HUES6 (cell line): ENCODE measurements at regions not wholly inside any gene's neighbourhood (a gene's known extent, or its start where the extent isn't known, plus 50 kb on each side); places are given as distances from the start of the nearest gene placed in this dataset.

Experiments used
- H3K27ac ChIP-seq: 2 replicates; pipeline ENCODE4 v1.7.0; 2013; ENCODE audit warnings: low read depth, mild to moderate bottlenecking, low read length, inconsistent platforms
- H3K27me3 ChIP-seq: 2 replicates; pipeline ENCODE4 v1.6.1; 2013; ENCODE audit warnings: low read length; ENCODE audit not compliant: control insufficient read depth, insufficient read depth
- H3K36me3 ChIP-seq: 2 replicates; pipeline ENCODE4 v1.6.1; 2013; ENCODE audit warnings: low read length; ENCODE audit not compliant: control insufficient read depth, insufficient read depth
- H3K4me1 ChIP-seq: 2 replicates; pipeline ENCODE4 v1.6.1; 2013; ENCODE audit warnings: low read length; ENCODE audit not compliant: control insufficient read depth, insufficient read depth
- H3K4me3 ChIP-seq: 2 replicates; pipeline ENCODE4 v1.5.1; 2013; ENCODE audit warnings: low read depth, low read length
- H3K9ac ChIP-seq: one replicate; pipeline ENCODE4 v1.6.1; 2013; ENCODE audit warnings: mild to moderate bottlenecking, low read length
- H3K9me3 ChIP-seq: 2 replicates; pipeline ENCODE4 v1.6.1; 2013; ENCODE audit warnings: low read depth, low read length; ENCODE audit not compliant: control insufficient read depth, insufficient read depth

DNA sequence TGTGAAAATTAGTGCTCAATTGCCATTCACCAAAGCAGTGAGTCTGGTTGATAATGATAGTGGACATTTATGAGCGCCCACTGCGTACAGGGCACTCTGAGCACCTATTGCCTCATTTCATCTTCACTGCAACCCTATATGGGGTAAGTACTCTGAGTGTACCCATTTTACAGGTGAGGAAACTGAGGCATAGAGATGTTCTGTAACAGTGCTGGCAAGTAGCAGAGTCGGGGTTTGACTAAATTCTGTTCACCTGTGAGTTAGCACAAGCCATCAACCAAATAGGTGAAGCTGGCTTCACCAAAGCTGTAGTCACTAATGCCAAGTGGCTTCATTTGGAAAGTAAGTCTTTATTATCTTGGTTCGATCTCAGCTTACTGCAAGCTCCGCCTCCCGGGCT, 135.8 kb downstream of the SPAG6 start:
- Histone ChIP-seq H3K27me3 (peaks cover 52% of the 10 kb centered on the region), H3K4me3 (no peak overlapping the region), H3K36me3 (no peaks in the 10 kb centered on the region), H3K4me1 (peaks cover 19% of the 10 kb centered on the region), H3K9ac (no peak overlapping the region), H3K9me3 (no peaks in the 10 kb centered on the region), H3K27ac (no peak overlapping the region)

DNA sequence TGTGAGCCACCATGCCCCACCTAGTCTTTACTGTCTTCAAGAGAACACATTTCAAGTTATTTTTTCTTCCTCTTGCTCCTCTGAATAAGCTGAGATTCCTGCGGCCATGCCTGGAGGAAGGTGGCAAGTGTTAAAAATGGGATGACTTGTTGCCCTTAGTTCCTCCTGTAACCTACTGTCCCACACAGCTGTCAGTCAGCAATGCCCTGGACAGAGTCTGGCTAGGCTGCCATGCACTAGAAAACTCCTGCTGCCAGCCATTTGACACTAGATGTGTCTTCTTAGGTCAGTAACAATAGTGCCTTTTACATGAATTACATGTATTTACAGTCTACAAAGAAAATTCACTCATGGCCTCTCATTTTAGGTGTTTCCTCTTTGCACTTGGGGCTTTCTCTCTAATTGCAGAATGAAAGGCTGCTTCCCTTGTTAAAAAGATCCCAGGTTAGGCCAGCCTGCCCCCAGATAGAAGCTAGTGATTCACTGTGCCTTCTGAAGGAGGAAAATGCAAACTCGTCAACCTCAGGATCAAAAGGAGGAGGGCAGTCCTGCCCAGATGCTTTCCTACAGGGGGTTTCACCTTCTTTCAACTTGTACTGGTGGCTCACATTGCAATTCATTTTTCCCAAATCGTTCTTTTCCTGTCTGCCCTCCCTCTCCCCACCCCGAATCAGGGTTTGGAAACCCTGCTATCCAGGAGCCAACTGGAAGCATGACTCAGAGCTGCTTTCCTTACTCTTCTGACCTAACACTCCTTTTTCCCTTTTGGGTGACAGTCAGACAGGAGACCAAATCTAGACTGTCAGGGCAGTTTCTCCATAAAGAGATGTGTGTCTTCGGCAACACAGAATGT, 136.6 kb downstream of the SPAG6 start:
- Histone ChIP-seq H3K4me1 (peaks cover 19% of the 10 kb centered on the region), H3K27me3 (peaks cover 44% of the 10 kb centered on the region), H3K27ac (no peak overlapping the region), H3K9ac (no peak overlapping the region), H3K36me3 (no peaks in the 10 kb centered on the region), H3K4me3 (no peak overlapping the region), H3K9me3 (no peaks in the 10 kb centered on the region)

DNA sequence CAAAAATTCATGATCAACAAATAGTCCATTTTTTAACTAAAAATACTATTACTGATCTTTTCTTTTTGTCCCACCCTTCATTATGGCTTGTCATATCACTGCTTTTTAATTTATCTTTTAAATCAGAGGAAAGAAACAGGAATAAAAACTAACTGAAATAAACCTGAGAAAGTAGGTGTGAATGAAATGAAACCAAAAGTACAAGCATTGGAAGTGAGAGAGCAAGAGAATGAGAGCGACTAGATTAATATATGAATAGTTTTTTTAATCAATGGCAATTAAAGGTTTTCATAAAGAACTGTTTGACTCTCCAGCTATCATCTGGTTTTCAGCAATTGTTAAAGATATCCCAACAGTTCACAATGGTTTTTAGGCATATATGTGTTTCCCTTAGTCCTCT, 137.8 kb downstream of the SPAG6 start:
- no peak overlapping the region for H3K9ac ChIP-seq
- no peak overlapping the region for H3K4me3 ChIP-seq
- H3K9me3 ChIP-seq = no peaks in the 10 kb centered on the region
- H3K4me1 ChIP-seq = peaks cover 14% of the 10 kb centered on the region
- no peaks in the 10 kb centered on the region for H3K36me3 ChIP-seq
- no peak overlapping the region for H3K27ac ChIP-seq
- H3K27me3 ChIP-seq = peaks cover 32% of the 10 kb centered on the region
